ENCODE measurements at regions not wholly inside any gene's neighbourhood (a gene's known extent, or its start where the extent isn't known, plus 50 kb on each side); places are given as distances from the start of the nearest gene placed in this dataset.

DNA sequence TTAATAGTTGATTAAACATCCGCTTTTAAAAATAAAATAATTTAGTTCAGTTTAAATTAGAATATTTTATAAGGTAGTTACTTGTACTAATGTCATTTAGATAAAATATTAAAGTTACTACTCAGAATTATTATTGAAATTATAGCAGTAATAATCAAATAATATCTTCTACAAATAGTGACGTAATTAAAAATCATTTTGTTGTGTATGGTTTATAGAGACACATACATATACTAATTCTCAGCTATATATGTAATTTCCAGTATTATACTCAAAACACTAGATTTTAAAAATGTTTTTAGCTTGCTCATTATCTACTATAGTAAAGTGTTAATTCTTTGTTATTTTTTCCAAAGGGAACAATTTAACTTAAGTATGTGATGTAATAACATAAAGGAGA is 435.2 kb upstream of the MANEA start:
- Histone ChIP-seq H2BK5ac (ENCODE audit: insufficient read length, low read length) (no peak overlapping the region), H3K27ac (ENCODE audit: insufficient read length, low read depth, low read length) (no peak overlapping the region), H3K79me1 (ENCODE audit: insufficient read depth, low read depth, low read length, poor library complexity, severe bottlenecking) (no peaks in the 10 kb centered on the region), H2BK12ac (ENCODE audit: insufficient read length, low read depth, low read length) (no peak overlapping the region), H3T11ph (ENCODE audit: low read length) (no peak overlapping the region), H3K79me2 (ENCODE audit: insufficient read depth, low read length) (no peaks in the 10 kb centered on the region), H3K18ac (ENCODE audit: insufficient read length, low read depth, low read length) (no peak overlapping the region), H4K20me1 (ENCODE audit: control insufficient read depth, insufficient read depth, insufficient read length) (no peaks in the 10 kb centered on the region), H3K14ac (ENCODE audit: insufficient read depth, low read length) (no peak overlapping the region), H4K5ac (ENCODE audit: insufficient read length, low read depth, low read length) (no peak overlapping the region), H3K27me3 (ENCODE audit: insufficient read depth, low read length) (no peaks in the 10 kb centered on the region), H2BK15ac (ENCODE audit: low read depth, low read length) (no peak overlapping the region), H4K8ac (replicated peaks; ENCODE audit: insufficient read length, low read depth, low read length) (no peak overlapping the region), H3K4me1 (ENCODE audit: insufficient read depth, low read length) (no peaks in the 10 kb centered on the region), H3K9me3 (ENCODE audit: control insufficient read depth, low read depth, low read length) (no peaks in the 10 kb centered on the region), H3K9ac (ENCODE audit: extremely low read depth, insufficient read length, low read length) (no peak overlapping the region), H3K23ac (ENCODE audit: insufficient read length, low read depth, low read length) (no peak overlapping the region), H3K56ac (ENCODE audit: insufficient read length, low read depth, low read length) (no peak overlapping the region), H4K91ac (ENCODE audit: insufficient read length, low read depth, low read length) (no peak overlapping the region), H3K4ac (ENCODE audit: low read depth, low read length) (no peak overlapping the region), H2BK120ac (ENCODE audit: low read depth, low read length, poor library complexity, severe bottlenecking) (no peak overlapping the region), H2AK5ac (ENCODE audit: insufficient read length, low read length) (no peak overlapping the region), H3K4me2 (ENCODE audit: insufficient read depth, insufficient read length, low read length) (no peak overlapping the region), H3K23me2 (ENCODE audit: insufficient read length, low read depth, low read length, poor library complexity, severe bottlenecking) (no peaks in the 10 kb centered on the region), H2AFZ (ENCODE audit: low read length) (no peak overlapping the region), H2BK20ac (ENCODE audit: low read depth, low read length, poor library complexity, severe bottlenecking) (no peak overlapping the region)
- Mint-ChIP-seq H3K27ac (no peak overlapping the region), H3K36me3 (ENCODE audit: insufficient read depth in 1 of 3, low read depth in 3 of 3) (no peaks in the 10 kb centered on the region), H3K4me3 (no peak overlapping the region), H3K4me1 (no peaks in the 10 kb centered on the region), H3K27me3 (ENCODE audit: low read depth) (no peaks in the 10 kb centered on the region), H3K9me3 (no peaks in the 10 kb centered on the region)
- TF ChIP-seq CTCF (conservative IDR thresholded peaks at IDR 0.05) = no peak
- DNase-seq = no peak
- no CpG with 5 or more reads among the region's 2 CpGs for WGBS (ENCODE audit: extremely low coverage, insufficient read length, low lambda C conversion rate)

Data from H9 (cell line).